ENCODE measurements at regions not wholly inside any gene's neighbourhood (a gene's known extent, or its start where the extent isn't known, plus 50 kb on each side); places are given as distances from the start of the nearest gene placed in this dataset.
"Not testable (repeated sequence)": the region's sequence is repeated elsewhere in the genome, so short reads cannot be mapped to it uniquely, and the experiment has no call there.

- DNase-seq, result no peak
Measured at GRCh38 chr9:19651681-19652080, 137.2 kb downstream of the SLC24A2 start.

GRCh38 chr9:19650312-19650711 is 138.5 kb downstream of the SLC24A2 start:
- DNase-seq, result no peak

GRCh38 chr9:19649336-19650041 is 139.3 kb downstream of the SLC24A2 start:
- no peak for DNase-seq

- DNase-seq, result no peak
Measured at GRCh38 chr9:19648672-19649071, 140.2 kb downstream of the SLC24A2 start.

GRCh38 chr9:19643875-19644274 is 145.0 kb downstream of the SLC24A2 start:
- no peak for DNase-seq

GRCh38 chr9:19642256-19642655 is 146.6 kb downstream of the SLC24A2 start:
- no peak for DNase-seq

GRCh38 chr9:19641046-19641445 is 147.8 kb downstream of the SLC24A2 start:
- DNase-seq, result no peak

- no peak for DNase-seq
Measured at GRCh38 chr9:19640014-19640413, 148.8 kb downstream of the SLC24A2 start.

GRCh38 chr9:19637084-19637483 is 151.8 kb downstream of the SLC24A2 start:
- no peak for DNase-seq

GRCh38 chr9:19634881-19635280 is 154.0 kb downstream of the SLC24A2 start:
- no peak for DNase-seq

- no peak for DNase-seq
Measured at GRCh38 chr9:19631181-19631580, 157.7 kb downstream of the SLC24A2 start.

GRCh38 chr9:19630760-19631159 is 158.1 kb downstream of the SLC24A2 start:
- no peak for DNase-seq

- no peak for DNase-seq
Measured at GRCh38 chr9:19629488-19629887, 159.3 kb downstream of the SLC24A2 start.

- not testable (repeated sequence) for DNase-seq
Measured at GRCh38 chr9:19625426-19625825, 163.4 kb downstream of the SLC24A2 start.

- no peak for DNase-seq
Measured at GRCh38 chr9:19624519-19624918, 164.3 kb downstream of the SLC24A2 start.

- DNase-seq, result no peak
Measured at GRCh38 chr9:19623941-19624340, 164.9 kb downstream of the SLC24A2 start.

- DNase-seq, result no peak
Measured at GRCh38 chr9:19620326-19620725, 168.5 kb downstream of the SLC24A2 start.

- no peak for DNase-seq
Measured at GRCh38 chr9:19619221-19619620, 169.6 kb downstream of the SLC24A2 start.

- DNase-seq, result no peak
Measured at GRCh38 chr9:19618816-19619215, 170.0 kb downstream of the SLC24A2 start.

GRCh38 chr9:19615036-19615624 is 173.7 kb downstream of the SLC24A2 start:
- DNase-seq, result no peak

GRCh38 chr9:19614294-19614693 is 174.5 kb downstream of the SLC24A2 start:
- DNase-seq, result no peak

GRCh38 chr9:19600538-19600937 is 188.3 kb downstream of the SLC24A2 start:
- no peak for DNase-seq

GRCh38 chr9:19598722-19599121 is 189.9 kb downstream of the ACER2 start:
- no peak for DNase-seq

- no peak for DNase-seq
Measured at GRCh38 chr9:19597176-19597575, 188.4 kb downstream of the ACER2 start.

GRCh38 chr9:19595003-19595402 is 186.2 kb downstream of the ACER2 start:
- DNase-seq, result no peak

Data from stimulated activated CD4-positive, alpha-beta T cell treated with anti-CD3 and anti-CD28 coated beads, Interleukin-2, amount 100 ng/mL, for 24 hours (primary cell).